HepG2 (cell line): ENCODE measurements at regions not wholly inside any gene's neighbourhood (a gene's known extent, or its start where the extent isn't known, plus 50 kb on each side); places are given as distances from the start of the nearest gene placed in this dataset.

Experiments used
- ARNT ChIP-seq: fragments of 450-650 bp; IDR thresholded peaks from 2 replicates; pipeline ENCODE4 v1.6.1; 2017
- ATM ChIP-seq: fragments of 450-650 bp; IDR thresholded peaks from 2 replicates; pipeline ENCODE4 v1.7.1; 2017; ENCODE audit warnings: mild to moderate bottlenecking, borderline replicate concordance
- CREM ChIP-seq, 2 experiments: sonication (generic) in 1 of 2; formaldehyde crosslinking in 1 of 2; IDR thresholded peaks; 2 replicates each; pipeline versions ENCODE4 v1.4.0 to v1.6.1; 2016 to 2020; ENCODE audit warnings: antibody characterized with exemption in 1 of 2, mild to moderate bottlenecking in 1 of 2, missing genetic modification reagents in 1 of 2
- HES4 ChIP-seq: sonication (generic); formaldehyde crosslinking; IDR thresholded peaks from 2 replicates; pipeline ENCODE4 v1.9.0; 2021; ENCODE audit warnings: mild to moderate bottlenecking, missing genetic modification reagents, borderline replicate concordance
- IRX3 ChIP-seq: sonication (generic); formaldehyde crosslinking; IDR thresholded peaks from 2 replicates; pipeline ENCODE4 v1.8.1; 2023; ENCODE audit warnings: mild to moderate bottlenecking, low read depth, missing genetic modification reagents, borderline replicate concordance
- ISL2 ChIP-seq: sonication (generic); formaldehyde crosslinking; IDR thresholded peaks from 2 replicates; pipeline ENCODE4 v1.5.0; 2020; ENCODE audit warnings: missing genetic modification reagents
- KDM2A ChIP-seq: sonication (generic); formaldehyde crosslinking; IDR thresholded peaks from 2 replicates; pipeline ENCODE4 v1.4.0; 2020; ENCODE audit warnings: low read depth, missing genetic modification reagents, borderline replicate concordance
- MAFG ChIP-seq: sonication (generic); formaldehyde crosslinking; IDR thresholded peaks from 2 replicates; pipeline ENCODE4 v1.5.1; 2020; ENCODE audit warnings: mild to moderate bottlenecking, missing genetic modification reagents
- PLRG1 ChIP-seq: fragments of 450-650 bp; conservative IDR thresholded peaks from 2 replicates; pipeline ENCODE4 v1.6.1; 2016
- ZFX ChIP-seq: sonication (generic); formaldehyde crosslinking; IDR thresholded peaks from 2 replicates; pipeline ENCODE4 v1.4.0; 2020; ENCODE audit warnings: mild to moderate bottlenecking, low read depth, missing genetic modification reagents, moderate library complexity
- ZNF264 ChIP-seq: sonication (generic); formaldehyde crosslinking; IDR thresholded peaks from 2 replicates; pipeline ENCODE4 v1.4.0; 2020; ENCODE audit warnings: missing genetic modification reagents
- ZNF282 ChIP-seq: fragments of 450-650 bp; IDR thresholded peaks from 2 replicates; pipeline ENCODE4 v1.6.1; 2018; ENCODE audit not compliant: partially characterized antibody
- ZNF563 ChIP-seq: sonication (generic); formaldehyde crosslinking; IDR thresholded peaks from 2 replicates; pipeline ENCODE4 v1.8.0; 2022; ENCODE audit warnings: mild to moderate bottlenecking, moderate library complexity, missing genetic modification reagents
- ZNF75D ChIP-seq: sonication (generic); formaldehyde crosslinking; IDR thresholded peaks from 2 replicates; pipeline ENCODE4 v1.8.1; 2023; ENCODE audit warnings: missing genetic modification reagents, mild to moderate bottlenecking, borderline replicate concordance
- TF ChIP-seq, protein P1 (sequence below): IDR thresholded peaks from 2 replicates; pipeline ENCODE4 v1.4.0; 2020; ENCODE audit warnings: mild to moderate bottlenecking, missing genetic modification reagents
- TF ChIP-seq, protein P2 (sequence below): sonication (generic); formaldehyde crosslinking; IDR thresholded peaks from 2 replicates; pipeline ENCODE4 v1.5.1; 2020; ENCODE audit warnings: missing genetic modification reagents, mild to moderate bottlenecking, borderline replicate concordance
- TF ChIP-seq, protein P3 (sequence below): sonication (generic); formaldehyde crosslinking; IDR thresholded peaks from 2 replicates; pipeline ENCODE4 v1.9.0; 2021; ENCODE audit warnings: missing genetic modification reagents, mild to moderate bottlenecking, borderline replicate concordance
- TF ChIP-seq, protein P4 (sequence below): sonication (generic); formaldehyde crosslinking; IDR thresholded peaks from 2 replicates; pipeline ENCODE4 v1.5.1; 2020; ENCODE audit warnings: mild to moderate bottlenecking, missing genetic modification reagents
- TF ChIP-seq, protein P5 (sequence below): sonication (generic); formaldehyde crosslinking; IDR thresholded peaks from 2 replicates; pipeline ENCODE4 v1.4.0; 2020; ENCODE audit warnings: mild to moderate bottlenecking, missing genetic modification reagents

GRCh38 chr5:175796536-175797499 is 74.6 kb upstream of the CPLX2 start (continued):
- TF ChIP-seq ATM: no peak
- peak; percentile 100 for TF ChIP-seq HES4 (CRISPR knock-in tag)
- TF ChIP-seq ZNF563 (CRISPR knock-in tag): peak; percentile 100
- TF ChIP-seq ZNF75D (CRISPR knock-in tag): peak; percentile 99
- TF ChIP-seq ZFX (CRISPR knock-in tag): peak; percentile 83
- TF ChIP-seq MAFG (CRISPR knock-in tag): peak; percentile 91
- TF ChIP-seq, protein P1, sequence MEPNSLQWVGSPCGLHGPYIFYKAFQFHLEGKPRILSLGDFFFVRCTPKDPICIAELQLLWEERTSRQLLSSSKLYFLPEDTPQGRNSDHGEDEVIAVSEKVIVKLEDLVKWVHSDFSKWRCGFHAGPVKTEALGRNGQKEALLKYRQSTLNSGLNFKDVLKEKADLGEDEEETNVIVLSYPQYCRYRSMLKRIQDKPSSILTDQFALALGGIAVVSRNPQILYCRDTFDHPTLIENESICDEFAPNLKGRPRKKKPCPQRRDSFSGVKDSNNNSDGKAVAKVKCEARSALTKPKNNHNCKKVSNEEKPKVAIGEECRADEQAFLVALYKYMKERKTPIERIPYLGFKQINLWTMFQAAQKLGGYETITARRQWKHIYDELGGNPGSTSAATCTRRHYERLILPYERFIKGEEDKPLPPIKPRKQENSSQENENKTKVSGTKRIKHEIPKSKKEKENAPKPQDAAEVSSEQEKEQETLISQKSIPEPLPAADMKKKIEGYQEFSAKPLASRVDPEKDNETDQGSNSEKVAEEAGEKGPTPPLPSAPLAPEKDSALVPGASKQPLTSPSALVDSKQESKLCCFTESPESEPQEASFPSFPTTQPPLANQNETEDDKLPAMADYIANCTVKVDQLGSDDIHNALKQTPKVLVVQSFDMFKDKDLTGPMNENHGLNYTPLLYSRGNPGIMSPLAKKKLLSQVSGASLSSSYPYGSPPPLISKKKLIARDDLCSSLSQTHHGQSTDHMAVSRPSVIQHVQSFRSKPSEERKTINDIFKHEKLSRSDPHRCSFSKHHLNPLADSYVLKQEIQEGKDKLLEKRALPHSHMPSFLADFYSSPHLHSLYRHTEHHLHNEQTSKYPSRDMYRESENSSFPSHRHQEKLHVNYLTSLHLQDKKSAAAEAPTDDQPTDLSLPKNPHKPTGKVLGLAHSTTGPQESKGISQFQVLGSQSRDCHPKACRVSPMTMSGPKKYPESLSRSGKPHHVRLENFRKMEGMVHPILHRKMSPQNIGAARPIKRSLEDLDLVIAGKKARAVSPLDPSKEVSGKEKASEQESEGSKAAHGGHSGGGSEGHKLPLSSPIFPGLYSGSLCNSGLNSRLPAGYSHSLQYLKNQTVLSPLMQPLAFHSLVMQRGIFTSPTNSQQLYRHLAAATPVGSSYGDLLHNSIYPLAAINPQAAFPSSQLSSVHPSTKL (CRISPR knock-in tag): peak; percentile 96
- TF ChIP-seq, protein P2, sequence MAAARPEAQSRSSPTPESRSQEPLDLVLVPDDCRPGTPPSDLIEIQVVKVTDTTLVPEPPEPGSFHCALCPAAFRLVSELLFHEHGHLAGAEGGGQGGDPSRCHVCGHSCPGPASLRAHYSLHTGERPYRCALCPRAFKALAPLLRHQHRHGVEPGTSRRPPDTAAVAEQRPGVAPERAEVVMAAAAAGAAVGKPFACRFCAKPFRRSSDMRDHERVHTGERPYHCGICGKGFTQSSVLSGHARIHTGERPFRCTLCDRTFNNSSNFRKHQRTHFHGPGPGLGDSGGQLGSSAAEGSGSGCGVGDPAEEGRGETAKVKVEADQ (CRISPR knock-in tag): peak; percentile 100
- no peak for TF ChIP-seq ARNT
- TF ChIP-seq ISL2 (CRISPR knock-in tag): peak; percentile 97
- peak; percentile 99 for TF ChIP-seq KDM2A (CRISPR knock-in tag)
- no peak for TF ChIP-seq CREM (IDR thresholded peaks at IDR 0.05)
- TF ChIP-seq CREM (CRISPR knock-in tag; IDR thresholded peaks at IDR 0.05): peak; percentile 74
- TF ChIP-seq IRX3 (CRISPR knock-in tag): peak; percentile 100
- TF ChIP-seq, protein P3, sequence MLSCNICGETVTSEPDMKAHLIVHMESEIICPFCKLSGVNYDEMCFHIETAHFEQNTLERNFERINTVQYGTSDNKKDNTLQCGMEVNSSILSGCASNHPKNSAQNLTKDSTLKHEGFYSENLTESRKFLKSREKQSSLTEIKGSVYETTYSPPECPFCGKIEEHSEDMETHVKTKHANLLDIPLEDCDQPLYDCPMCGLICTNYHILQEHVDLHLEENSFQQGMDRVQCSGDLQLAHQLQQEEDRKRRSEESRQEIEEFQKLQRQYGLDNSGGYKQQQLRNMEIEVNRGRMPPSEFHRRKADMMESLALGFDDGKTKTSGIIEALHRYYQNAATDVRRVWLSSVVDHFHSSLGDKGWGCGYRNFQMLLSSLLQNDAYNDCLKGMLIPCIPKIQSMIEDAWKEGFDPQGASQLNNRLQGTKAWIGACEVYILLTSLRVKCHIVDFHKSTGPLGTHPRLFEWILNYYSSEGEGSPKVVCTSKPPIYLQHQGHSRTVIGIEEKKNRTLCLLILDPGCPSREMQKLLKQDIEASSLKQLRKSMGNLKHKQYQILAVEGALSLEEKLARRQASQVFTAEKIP (CRISPR knock-in tag): no peak
- peak; percentile 99 for TF ChIP-seq ZNF264 (CRISPR knock-in tag)
- TF ChIP-seq, protein P4, sequence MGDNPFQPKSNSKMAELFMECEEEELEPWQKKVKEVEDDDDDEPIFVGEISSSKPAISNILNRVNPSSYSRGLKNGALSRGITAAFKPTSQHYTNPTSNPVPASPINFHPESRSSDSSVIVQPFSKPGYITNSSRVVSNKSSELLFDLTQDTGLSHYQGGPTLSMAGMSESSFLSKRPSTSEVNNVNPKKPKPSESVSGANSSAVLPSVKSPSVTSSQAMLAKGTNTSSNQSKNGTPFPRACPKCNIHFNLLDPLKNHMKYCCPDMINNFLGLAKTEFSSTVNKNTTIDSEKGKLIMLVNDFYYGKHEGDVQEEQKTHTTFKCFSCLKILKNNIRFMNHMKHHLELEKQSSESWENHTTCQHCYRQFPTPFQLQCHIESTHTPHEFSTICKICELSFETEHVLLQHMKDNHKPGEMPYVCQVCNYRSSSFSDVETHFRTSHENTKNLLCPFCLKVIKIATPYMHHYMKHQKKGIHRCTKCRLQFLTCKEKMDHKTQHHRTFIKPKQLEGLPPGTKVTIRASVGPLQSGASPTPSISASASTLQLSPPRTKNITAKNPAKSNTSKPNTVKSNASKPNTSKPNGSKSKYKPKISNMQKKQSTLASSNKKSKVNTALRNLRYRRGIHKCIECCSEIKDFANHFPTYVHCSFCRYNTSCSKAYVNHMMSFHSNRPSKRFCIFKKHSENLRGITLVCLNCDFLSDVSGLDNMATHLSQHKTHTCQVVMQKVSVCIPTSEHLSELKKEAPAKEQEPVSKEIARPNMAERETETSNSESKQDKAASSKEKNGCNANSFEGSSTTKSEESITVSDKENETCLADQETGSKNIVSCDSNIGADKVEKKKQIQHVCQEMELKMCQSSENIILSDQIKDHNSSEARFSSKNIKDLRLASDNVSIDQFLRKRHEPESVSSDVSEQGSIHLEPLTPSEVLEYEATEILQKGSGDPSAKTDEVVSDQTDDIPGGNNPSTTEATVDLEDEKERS: peak; percentile 99
- TF ChIP-seq, protein P5, sequence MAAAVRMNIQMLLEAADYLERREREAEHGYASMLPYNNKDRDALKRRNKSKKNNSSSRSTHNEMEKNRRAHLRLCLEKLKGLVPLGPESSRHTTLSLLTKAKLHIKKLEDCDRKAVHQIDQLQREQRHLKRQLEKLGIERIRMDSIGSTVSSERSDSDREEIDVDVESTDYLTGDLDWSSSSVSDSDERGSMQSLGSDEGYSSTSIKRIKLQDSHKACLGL (CRISPR knock-in tag): peak; percentile 100
- TF ChIP-seq ZNF282: no peak
- no peak for TF ChIP-seq PLRG1
